A549 (cell line): ENCODE measurements at regions not wholly inside any gene's neighbourhood (a gene's known extent, or its start where the extent isn't known, plus 50 kb on each side); places are given as distances from the start of the nearest gene placed in this dataset.

Source experiments
- BHLHE40 ChIP-seq: IDR thresholded peaks from 2 replicates; pipeline ENCODE4 v1.6.1; 2012; ENCODE audit warnings: low read depth, low read length, inconsistent platforms
- CEBPB ChIP-seq, 2 experiments: fragments of >200 bp in 1 of 2; sonication (Bioruptor Twin) in 1 of 2; formaldehyde crosslinking in 1 of 2; IDR thresholded peaks; 2 replicates each; pipeline ENCODE4 v1.6.1; 2012 to 2016
- JUN ChIP-seq, 2 experiments: fragments of >200 bp; sonication (Bioruptor Twin); formaldehyde crosslinking; IDR thresholded peaks; 2 replicates in 1 of 2; 3 replicates in 1 of 2; pipeline ENCODE4 v1.6.1; 2016 to 2017
- MYC ChIP-seq: IDR thresholded peaks from 2 replicates; pipeline ENCODE4 v1.6.1; 2012; ENCODE audit warnings: mild to moderate bottlenecking, inconsistent platforms, low read length, improper control_type of control experiment, borderline replicate concordance
- POLR2A ChIP-seq: IDR thresholded peaks from 2 replicates; pipeline ENCODE4 v1.6.1; 2012; ENCODE audit warnings: mild to moderate bottlenecking, low read length
- RCOR1 ChIP-seq: fragments of 150-350 bp; IDR thresholded peaks from 2 replicates; pipeline ENCODE4 v1.6.1; 2014; ENCODE audit warnings: antibody characterized with exemption, low read length, low read depth
- TF ChIP-seq, protein P1 (sequence below): fragments of 150-350 bp; IDR thresholded peaks from 2 replicates; pipeline ENCODE4 v1.6.1; 2014; ENCODE audit warnings: low read depth, mild to moderate bottlenecking, low read length
- TF ChIP-seq, protein P2 (sequence below): IDR thresholded peaks from 2 replicates; pipeline ENCODE4 v1.6.1; 2012
- TF ChIP-seq, protein P3 (sequence below): fragments of >200 bp; sonication (Bioruptor Twin); formaldehyde crosslinking; IDR thresholded peaks from 3 replicates; pipeline ENCODE4 v1.5.1; 2016
- TF ChIP-seq, protein P4 (sequence below): IDR thresholded peaks from 2 replicates; pipeline ENCODE4 v1.6.1; 2012

DNA sequence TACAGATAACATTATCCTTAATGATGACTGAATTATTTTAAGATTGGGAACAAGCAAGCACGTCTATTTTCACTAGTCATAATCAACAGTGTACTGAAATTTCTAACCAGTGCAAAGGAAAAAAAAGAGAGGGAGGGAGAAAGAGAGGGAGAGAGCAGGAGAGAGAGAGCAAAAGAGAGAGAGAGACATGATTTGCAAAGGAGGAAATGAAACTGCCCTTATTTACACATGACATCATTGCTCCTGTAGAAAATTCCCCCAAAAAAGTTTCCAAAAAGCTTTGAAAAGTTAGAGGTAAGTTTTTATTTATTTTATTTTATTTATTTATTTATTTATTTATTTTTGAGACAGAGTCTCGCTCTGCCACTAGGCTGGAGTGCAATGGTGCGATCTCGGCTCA, 355.3 kb upstream of the CELF4 start:
- TF ChIP-seq, protein P1, sequence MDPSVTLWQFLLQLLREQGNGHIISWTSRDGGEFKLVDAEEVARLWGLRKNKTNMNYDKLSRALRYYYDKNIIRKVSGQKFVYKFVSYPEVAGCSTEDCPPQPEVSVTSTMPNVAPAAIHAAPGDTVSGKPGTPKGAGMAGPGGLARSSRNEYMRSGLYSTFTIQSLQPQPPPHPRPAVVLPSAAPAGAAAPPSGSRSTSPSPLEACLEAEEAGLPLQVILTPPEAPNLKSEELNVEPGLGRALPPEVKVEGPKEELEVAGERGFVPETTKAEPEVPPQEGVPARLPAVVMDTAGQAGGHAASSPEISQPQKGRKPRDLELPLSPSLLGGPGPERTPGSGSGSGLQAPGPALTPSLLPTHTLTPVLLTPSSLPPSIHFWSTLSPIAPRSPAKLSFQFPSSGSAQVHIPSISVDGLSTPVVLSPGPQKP: no peak
- TF ChIP-seq JUN (IDR thresholded peaks at IDR 0.05) (no peak), POLR2A (no peak), BHLHE40 (no peak), CEBPB (IDR thresholded peaks at IDR 0.05) (no peak), RCOR1 (no peak), MYC (no peak)
- TF ChIP-seq, protein P2, sequence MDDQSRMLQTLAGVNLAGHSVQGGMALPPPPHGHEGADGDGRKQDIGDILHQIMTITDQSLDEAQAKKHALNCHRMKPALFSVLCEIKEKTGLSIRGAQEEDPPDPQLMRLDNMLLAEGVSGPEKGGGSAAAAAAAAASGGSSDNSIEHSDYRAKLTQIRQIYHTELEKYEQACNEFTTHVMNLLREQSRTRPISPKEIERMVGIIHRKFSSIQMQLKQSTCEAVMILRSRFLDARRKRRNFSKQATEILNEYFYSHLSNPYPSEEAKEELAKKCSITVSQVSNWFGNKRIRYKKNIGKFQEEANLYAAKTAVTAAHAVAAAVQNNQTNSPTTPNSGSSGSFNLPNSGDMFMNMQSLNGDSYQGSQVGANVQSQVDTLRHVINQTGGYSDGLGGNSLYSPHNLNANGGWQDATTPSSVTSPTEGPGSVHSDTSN: no peak
- TF ChIP-seq, protein P3, sequence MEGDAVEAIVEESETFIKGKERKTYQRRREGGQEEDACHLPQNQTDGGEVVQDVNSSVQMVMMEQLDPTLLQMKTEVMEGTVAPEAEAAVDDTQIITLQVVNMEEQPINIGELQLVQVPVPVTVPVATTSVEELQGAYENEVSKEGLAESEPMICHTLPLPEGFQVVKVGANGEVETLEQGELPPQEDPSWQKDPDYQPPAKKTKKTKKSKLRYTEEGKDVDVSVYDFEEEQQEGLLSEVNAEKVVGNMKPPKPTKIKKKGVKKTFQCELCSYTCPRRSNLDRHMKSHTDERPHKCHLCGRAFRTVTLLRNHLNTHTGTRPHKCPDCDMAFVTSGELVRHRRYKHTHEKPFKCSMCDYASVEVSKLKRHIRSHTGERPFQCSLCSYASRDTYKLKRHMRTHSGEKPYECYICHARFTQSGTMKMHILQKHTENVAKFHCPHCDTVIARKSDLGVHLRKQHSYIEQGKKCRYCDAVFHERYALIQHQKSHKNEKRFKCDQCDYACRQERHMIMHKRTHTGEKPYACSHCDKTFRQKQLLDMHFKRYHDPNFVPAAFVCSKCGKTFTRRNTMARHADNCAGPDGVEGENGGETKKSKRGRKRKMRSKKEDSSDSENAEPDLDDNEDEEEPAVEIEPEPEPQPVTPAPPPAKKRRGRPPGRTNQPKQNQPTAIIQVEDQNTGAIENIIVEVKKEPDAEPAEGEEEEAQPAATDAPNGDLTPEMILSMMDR: no peak
- TF ChIP-seq, protein P4, sequence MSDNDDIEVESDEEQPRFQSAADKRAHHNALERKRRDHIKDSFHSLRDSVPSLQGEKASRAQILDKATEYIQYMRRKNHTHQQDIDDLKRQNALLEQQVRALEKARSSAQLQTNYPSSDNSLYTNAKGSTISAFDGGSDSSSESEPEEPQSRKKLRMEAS: no peak
